HEK293T (cell line): ENCODE measurements at regions not wholly inside any gene's neighbourhood (a gene's known extent, or its start where the extent isn't known, plus 50 kb on each side); places are given as distances from the start of the nearest gene placed in this dataset.

Experiments used
- CTCF ChIA-PET: fragments of 350-600 bp; formaldehyde crosslinking; extraction: SDS; loops from one replicate; lab custom pipeline; 2021; ENCODE audit warnings: antibody characterized with exemption, inconsistent platforms; lab: Yijun Ruan, JAX
- POLR2A ChIA-PET: fragments of 350-600 bp; formaldehyde crosslinking; extraction: SDS; loops from one replicate; lab custom pipeline; 2020; ENCODE audit warnings: antibody characterized with exemption, inconsistent platforms; lab: Yijun Ruan, JAX
- DNase-seq: peaks from one replicate; pipeline ENCODE4 v3.0.0; 2012; ENCODE audit warnings: mixed read lengths; ENCODE audit errors: extremely low spot score
- ARNT ChIP-seq: fragments of 450-650 bp; IDR thresholded peaks from 2 replicates; pipeline ENCODE4 v1.6.1; 2017; ENCODE audit warnings: mild to moderate bottlenecking
- BHLHE40 ChIP-seq: fragments of 450-650 bp; IDR thresholded peaks from 2 replicates; pipeline ENCODE4 v1.6.1; 2016; ENCODE audit warnings: mild to moderate bottlenecking, moderate library complexity, borderline replicate concordance
- CTBP1 ChIP-seq: fragments of 450-650 bp; IDR thresholded peaks from 2 replicates; pipeline ENCODE4 v1.6.1; 2016; ENCODE audit warnings: borderline replicate concordance
- ELF4 ChIP-seq: fragments of 450-650 bp; IDR thresholded peaks from 2 replicates; pipeline ENCODE4 v1.6.1; 2017; ENCODE audit warnings: antibody characterized with exemption
- FOXA1 ChIP-seq: fragments of 450-650 bp; IDR thresholded peaks from 2 replicates; pipeline ENCODE4 v1.6.1; 2016; ENCODE audit warnings: mild to moderate bottlenecking
- FOXK2 ChIP-seq: fragments of 450-650 bp; IDR thresholded peaks from 2 replicates; pipeline ENCODE4 v1.6.1; 2016; ENCODE audit warnings: mild to moderate bottlenecking
- FOXM1 ChIP-seq: fragments of 450-650 bp; IDR thresholded peaks from 2 replicates; pipeline ENCODE4 v1.6.1; 2017; ENCODE audit warnings: mild to moderate bottlenecking, borderline replicate concordance
- HDGF ChIP-seq: fragments of 450-650 bp; IDR thresholded peaks from 2 replicates; pipeline ENCODE4 v1.6.1; 2017; ENCODE audit warnings: antibody characterized with exemption, borderline replicate concordance
- L3MBTL2 ChIP-seq: fragments of 450-650 bp; conservative IDR thresholded peaks from 2 replicates; pipeline ENCODE4 v1.6.1; 2016; ENCODE audit warnings: mild to moderate bottlenecking
- LEF1 ChIP-seq: fragments of 450-650 bp; IDR thresholded peaks from 2 replicates; pipeline ENCODE4 v1.6.1; 2017; ENCODE audit warnings: mild to moderate bottlenecking, borderline replicate concordance
- NFRKB ChIP-seq: fragments of 450-650 bp; IDR thresholded peaks from 2 replicates; pipeline ENCODE4 v1.6.1; 2016; ENCODE audit warnings: mild to moderate bottlenecking, moderate library complexity
- PKNOX1 ChIP-seq: fragments of 450-650 bp; IDR thresholded peaks from 2 replicates; pipeline ENCODE4 v1.6.1; 2016
- SP1 ChIP-seq: fragments of 450-650 bp; IDR thresholded peaks from 2 replicates; pipeline ENCODE4 v1.6.1; 2017
- SUZ12 ChIP-seq: fragments of 450-650 bp; IDR thresholded peaks from 2 replicates; pipeline ENCODE4 v1.6.1; 2016; ENCODE audit warnings: mild to moderate bottlenecking
- TARDBP ChIP-seq: fragments of 450-650 bp; IDR thresholded peaks from 2 replicates; pipeline ENCODE4 v1.6.1; 2016
- ZNF384 ChIP-seq: fragments of 450-650 bp; IDR thresholded peaks from 2 replicates; pipeline ENCODE4 v1.6.1; 2016

- no peak for TF ChIP-seq SUZ12
- TF ChIP-seq PKNOX1: no peak
- no peak for TF ChIP-seq HDGF
- no peak for TF ChIP-seq FOXA1
- TF ChIP-seq FOXM1: no peak
- TF ChIP-seq ELF4: no peak
- no peak for TF ChIP-seq TARDBP
- TF ChIP-seq ZNF384: no peak
- no peak for TF ChIP-seq FOXK2
- TF ChIP-seq NFRKB: no peak
- no peak for TF ChIP-seq CTBP1
- TF ChIP-seq SP1: no peak
- no peak for TF ChIP-seq BHLHE40
- TF ChIP-seq LEF1: no peak
- ChIA-PET POLR2A (no interaction called here), CTCF (interaction anchor here (0.6 kb wide), 1 partner anchor 11 kb away, joined by 3 read pairs; no protein-coding TSS in a partner anchor)
- DNase-seq: no peak
Observed at GRCh38 chr2:5539282-5540165, 152.7 kb upstream of the SOX11 start.

GRCh38 chr2:5540856-5541255, 151.3 kb upstream of the SOX11 start:
- no peak for TF ChIP-seq ARNT
- no peak for TF ChIP-seq FOXK2
- TF ChIP-seq FOXM1: no peak
- TF ChIP-seq NFRKB: no peak
- TF ChIP-seq ELF4: no peak
- no peak for TF ChIP-seq BHLHE40
- TF ChIP-seq CTBP1: no peak
- TF ChIP-seq TARDBP: no peak
- TF ChIP-seq LEF1: no peak
- no peak for TF ChIP-seq PKNOX1
- TF ChIP-seq ZNF384: no peak
- TF ChIP-seq L3MBTL2: no peak
- no peak for TF ChIP-seq HDGF
- no peak for TF ChIP-seq SP1
- no peak for TF ChIP-seq SUZ12
- DNase-seq: no peak
- POLR2A ChIA-PET: no interaction called here
- CTCF ChIA-PET: no interaction called here

- ChIA-PET POLR2A (no interaction called here), CTCF (no interaction called here)
- no peak for TF ChIP-seq L3MBTL2
- no peak for TF ChIP-seq ELF4
- TF ChIP-seq ZNF384: no peak
- TF ChIP-seq PKNOX1: no peak
- TF ChIP-seq CTBP1: no peak
- TF ChIP-seq SP1: no peak
- TF ChIP-seq FOXK2: no peak
- TF ChIP-seq HDGF: no peak
- no peak for TF ChIP-seq ARNT
- TF ChIP-seq TARDBP: no peak
- TF ChIP-seq FOXA1: no peak
- TF ChIP-seq SUZ12: no peak
- TF ChIP-seq BHLHE40: no peak
- no peak for TF ChIP-seq NFRKB
- no peak for TF ChIP-seq FOXM1
- no peak for TF ChIP-seq LEF1
- no peak for DNase-seq
Observed at GRCh38 chr2:5544205-5544786, 147.9 kb upstream of the SOX11 start.

- ChIA-PET POLR2A (no interaction called here), CTCF (no interaction called here)
- no peak for DNase-seq
- TF ChIP-seq HDGF (no peak), FOXA1 (no peak), NFRKB (no peak), ARNT (no peak), PKNOX1 (no peak), ELF4 (no peak), FOXM1 (no peak), L3MBTL2 (no peak), SUZ12 (no peak), LEF1 (no peak), ZNF384 (no peak), SP1 (no peak), FOXK2 (no peak), BHLHE40 (no peak)
Observed at GRCh38 chr2:5546181-5546580, 146.0 kb upstream of the SOX11 start.

GRCh38 chr2:5548991-5549715, 143.0 kb upstream of the SOX11 start:
- POLR2A ChIA-PET: no interaction called here
- CTCF ChIA-PET: no interaction called here
- no peak for DNase-seq
- TF ChIP-seq SUZ12 (no peak), CTBP1 (no peak), LEF1 (no peak), FOXA1 (no peak), HDGF (no peak), FOXK2 (no peak), ZNF384 (no peak), SP1 (no peak)
